GM23338 (cell line): ENCODE measurements at regions not wholly inside any gene's neighbourhood (a gene's known extent, or its start where the extent isn't known, plus 50 kb on each side); places are given as distances from the start of the nearest gene placed in this dataset.

Source experiments
- ATAC-seq: fragments of 200-7000 bp; cut with Tn5 transposase; 3 replicates; pipeline ENCODE4 v1.9.1; 2020
- DNase-seq: peaks from one replicate; pipeline ENCODE4 v3.0.0-alpha.2; 2015; ENCODE audit warnings: low spot score
- H2AFZ ChIP-seq: fragments of 200-600 bp; sonication (generic); 2 replicates; pipeline ENCODE4 v1.8.0; 2016; ENCODE audit warnings: antibody characterized with exemption, mild to moderate bottlenecking, moderate library complexity
- H3F3A ChIP-seq: fragments of 200-600 bp; sonication (generic); replicated peaks from 2 replicates; pipeline ENCODE4 v1.8.0; 2017; ENCODE audit warnings: antibody characterized with exemption, mixed run types, low read depth
- H3K27ac ChIP-seq: fragments of 200-600 bp; sonication (generic); 2 replicates; pipeline ENCODE4 v1.6.1; 2016; ENCODE audit warnings: low read depth
- H3K27me3 ChIP-seq: fragments of 200-600 bp; sonication (generic); 2 replicates; pipeline ENCODE4 v1.8.0; 2016; ENCODE audit warnings: mild to moderate bottlenecking, mixed run types, moderate library complexity; ENCODE audit not compliant: insufficient read depth
- H3K36me3 ChIP-seq: fragments of 200-600 bp; sonication (generic); 2 replicates; pipeline ENCODE4 v1.8.0; 2016; ENCODE audit warnings: mild to moderate bottlenecking; ENCODE audit not compliant: insufficient read depth
- H3K4me1 ChIP-seq: fragments of 200-600 bp; sonication (generic); 2 replicates; pipeline ENCODE4 v1.8.0; 2016; ENCODE audit warnings: mild to moderate bottlenecking, moderate library complexity; ENCODE audit not compliant: insufficient read depth
- H3K4me2 ChIP-seq: fragments of 200-600 bp; sonication (generic); 2 replicates; pipeline ENCODE4 v1.7.1; 2017; ENCODE audit warnings: mixed run types
- H3K4me3 ChIP-seq: fragments of 200-600 bp; sonication (generic); 2 replicates; pipeline ENCODE4 v1.6.1; 2016; ENCODE audit warnings: mixed run types
- H3K79me2 ChIP-seq: fragments of 200-600 bp; sonication (generic); replicated peaks from 2 replicates; pipeline ENCODE4 v1.8.0; 2017; ENCODE audit warnings: mild to moderate bottlenecking; ENCODE audit not compliant: insufficient read depth
- H3K9me2 ChIP-seq: fragments of 200-600 bp; sonication (generic); 2 replicates; pipeline ENCODE4 v1.8.0; 2017; ENCODE audit not compliant: insufficient read depth
- H4K20me1 ChIP-seq: fragments of 200-600 bp; sonication (generic); replicated peaks from 2 replicates; pipeline ENCODE4 v1.8.0; 2017; ENCODE audit warnings: mild to moderate bottlenecking; ENCODE audit not compliant: insufficient read depth
- H3K27ac Mint-ChIP-seq: 2 replicates; pipeline ENCODE4 v1.8.0; 2020; ENCODE audit warnings: inconsistent platforms, mild to moderate bottlenecking, moderate library complexity, mixed read lengths
- H3K27me3 Mint-ChIP-seq: 3 replicates; pipeline ENCODE4 v1.8.0; 2022; ENCODE audit warnings: low read depth, mild to moderate bottlenecking, moderate library complexity, mixed read lengths, inconsistent platforms; ENCODE audit not compliant: insufficient read depth, poor library complexity
- H3K36me3 Mint-ChIP-seq: 3 replicates; pipeline ENCODE4 v1.8.0; 2021; ENCODE audit warnings: low read depth, mild to moderate bottlenecking, inconsistent platforms, moderate library complexity, mixed read lengths
- H3K4me1 Mint-ChIP-seq: 3 replicates; pipeline ENCODE4 v1.8.0; 2020; ENCODE audit warnings: mild to moderate bottlenecking, inconsistent platforms, mixed read lengths
- H3K4me3 Mint-ChIP-seq: 3 replicates; pipeline ENCODE4 v1.8.0; 2021; ENCODE audit warnings: moderate library complexity, mild to moderate bottlenecking, inconsistent platforms, mixed read lengths
- H3K9me3 Mint-ChIP-seq: 3 replicates; pipeline ENCODE4 v1.8.0; 2020; ENCODE audit warnings: moderate library complexity, mild to moderate bottlenecking, inconsistent platforms, mixed read lengths
- CREB1 ChIP-seq: fragments of 250-450 bp; sonication (Bioruptor Pico); IDR thresholded peaks from 2 replicates; pipeline ENCODE4 v1.5.0; 2020; ENCODE audit warnings: low read depth, mild to moderate bottlenecking, moderate library complexity
- CTCF ChIP-seq, 2 experiments: fragments of 200-600 bp in 1 of 2; sonication (generic) in 1 of 2; conservative IDR thresholded peaks; 2 replicates each; pipeline versions ENCODE4 v1.5.1 to v1.6.1; 2016 to 2017; ENCODE audit warnings: antibody characterized with exemption in 2 of 2, low read depth in 2 of 2, mild to moderate bottlenecking in 2 of 2, moderate library complexity in 1 of 2
- ETS1 ChIP-seq: IDR thresholded peaks from 2 replicates; pipeline ENCODE4 v1.6.1; 2016; ENCODE audit warnings: antibody characterized with exemption
- EZH2 ChIP-seq: fragments of 200-600 bp; sonication (generic); IDR thresholded peaks from one replicate; pipeline ENCODE4 v1.8.0; 2017; ENCODE audit warnings: antibody characterized with exemption, mild to moderate bottlenecking, low read depth; ENCODE audit not compliant: unreplicated experiment
- EZH2phosphoT487 ChIP-seq: fragments of 200-600 bp; sonication (generic); IDR thresholded peaks from one replicate; pipeline ENCODE4 v1.8.1; 2018; ENCODE audit warnings: antibody characterized with exemption; ENCODE audit not compliant: unreplicated experiment
- JUNB ChIP-seq: IDR thresholded peaks from one replicate; pipeline ENCODE4 v1.6.1; 2016; ENCODE audit warnings: antibody characterized with exemption; ENCODE audit not compliant: unreplicated experiment
- NANOG ChIP-seq: IDR thresholded peaks from 2 replicates; pipeline ENCODE4 v1.6.1; 2016; ENCODE audit warnings: antibody characterized with exemption, borderline replicate concordance
- POLR2AphosphoS5 ChIP-seq: IDR thresholded peaks from 2 replicates; pipeline ENCODE4 v1.6.1; 2016; ENCODE audit warnings: antibody characterized with exemption, low read depth
- REST ChIP-seq: IDR thresholded peaks from one replicate; pipeline ENCODE4 v1.6.1; 2018; ENCODE audit warnings: antibody characterized with exemption; ENCODE audit not compliant: unreplicated experiment
- STAT1 ChIP-seq: IDR thresholded peaks from one replicate; pipeline ENCODE4 v1.6.1; 2016; ENCODE audit warnings: antibody characterized with exemption; ENCODE audit not compliant: unreplicated experiment
- ZNF114 ChIP-seq: fragments of 250-450 bp; sonication (Bioruptor Pico); IDR thresholded peaks from 2 replicates; pipeline ENCODE4 v1.5.0; 2020; ENCODE audit warnings: mild to moderate bottlenecking, moderate library complexity
- ZNF331 ChIP-seq: fragments of 250-450 bp; sonication (Bioruptor Pico); IDR thresholded peaks from 2 replicates; pipeline ENCODE4 v1.5.0; 2020; ENCODE audit warnings: low read depth, mild to moderate bottlenecking, moderate library complexity
- ZNF462 ChIP-seq: fragments of 250-450 bp; sonication (Bioruptor Pico); IDR thresholded peaks from 2 replicates; pipeline ENCODE4 v1.5.0; 2020; ENCODE audit warnings: mild to moderate bottlenecking, moderate library complexity

GRCh38 chr20:59441860-59442810, 141.7 kb downstream of the EDN3 start:
- Histone ChIP-seq H3K4me2 (no peak overlapping the region), H3K4me1 (no peaks in the 10 kb centered on the region), H3K36me3 (no peaks in the 10 kb centered on the region), H3K79me2 (no peaks in the 10 kb centered on the region), H3K27me3 (no peaks in the 10 kb centered on the region), H3F3A (no peaks in the 10 kb centered on the region), H3K4me3 (no peak overlapping the region), H3K9me2 (peaks cover 5% of the 10 kb centered on the region; the same call in 1 of the 2 replicates), H4K20me1 (no peaks in the 10 kb centered on the region), H2AFZ (no peak overlapping the region), H3K27ac (no peak overlapping the region)
- no peak for ATAC-seq
- Mint-ChIP-seq H3K4me1 (peaks cover 7% of the 10 kb centered on the region; the same call in 2 of the 3 replicates), H3K4me3 (no peak overlapping the region), H3K36me3 (no peaks in the 10 kb centered on the region), H3K27ac (no peak overlapping the region), H3K27me3 (peaks cover 13% of the 10 kb centered on the region), H3K9me3 (no peaks in the 10 kb centered on the region)
- no peak for DNase-seq
- TF ChIP-seq EZH2phosphoT487 = no peak
- no peak for TF ChIP-seq ZNF331 (CRISPR knock-in tag)
- no peak for TF ChIP-seq ETS1
- no peak for TF ChIP-seq ZNF462
- TF ChIP-seq ZNF114 (CRISPR knock-in tag) = no peak
- no peak for TF ChIP-seq NANOG
- no peak for TF ChIP-seq STAT1
- no peak for TF ChIP-seq EZH2
- no peak for TF ChIP-seq REST
- TF ChIP-seq POLR2AphosphoS5 = no peak
- TF ChIP-seq CTCF (conservative IDR thresholded peaks at IDR 0.05; ENCODE audit: low read depth in 2 of 2) = no peak
- TF ChIP-seq JUNB = no peak
- no peak for TF ChIP-seq CREB1
